ENCODE measurements at regions not wholly inside any gene's neighbourhood (a gene's known extent, or its start where the extent isn't known, plus 50 kb on each side); places are given as distances from the start of the nearest gene placed in this dataset.

GRCh38 chr12:92362785-92363184 lies 217.1 kb upstream of the BTG1 start (continued):
- TF ChIP-seq REST (IDR thresholded peaks at IDR 0.05; ENCODE audit: low read depth, low read length) = no peak
- no peak for TF ChIP-seq CHD2 (IDR thresholded peaks at IDR 0.05; ENCODE audit: low read length, partially characterized antibody)
- TF ChIP-seq USF1 (IDR thresholded peaks at IDR 0.05; ENCODE audit: borderline replicate concordance, low read depth) = no peak

GRCh38 chr12:92362126-92362525 lies 216.5 kb upstream of the BTG1 start:
- Histone ChIP-seq H3K9me3 (no peaks in the 10 kb centered on the region), H3K4me3 (ENCODE audit: low read depth in 2 of 2, low read length in 1 of 2) (no peak overlapping the region), H3K27ac (ENCODE audit: low read depth in 2 of 2, low read length in 1 of 2) (no peak overlapping the region; a peak in 1 of 4 replicates), H3K9ac (no peak overlapping the region), H3K4me2 (no peak overlapping the region), H4K20me1 (ENCODE audit: insufficient read depth) (no peaks in the 10 kb centered on the region), H3K27me3 (ENCODE audit: insufficient read depth) (no peaks in the 10 kb centered on the region), H3K4me1 (ENCODE audit: control insufficient read depth in 1 of 2, insufficient read depth in 2 of 2, low read depth in 1 of 2, low read length in 1 of 2) (peaks cover 0 to 19% of the 10 kb centered on the region in 2 experiments; a peak in 2 of 4 replicates), H2AFZ (ENCODE audit: low read depth) (no peak overlapping the region), H3F3A (replicated peaks; ENCODE audit: insufficient read depth) (no peaks in the 10 kb centered on the region), H3K79me2 (ENCODE audit: insufficient read depth) (no peaks in the 10 kb centered on the region), H3K36me3 (replicated peaks in 1 of 2; ENCODE audit: control insufficient read depth in 1 of 2, insufficient read depth in 2 of 2, low read length in 1 of 2) (no peaks in the 10 kb centered on the region), H3K9me2 (no peaks in the 10 kb centered on the region)
- DNase-seq = no peak
- CTCF ChIA-PET = interaction anchor here (1.8 kb wide), 1 partner anchor 218 kb away, joined by 7 read pairs; no protein-coding TSS in a partner anchor
- TF ChIP-seq RFX5 (IDR thresholded peaks at IDR 0.05; ENCODE audit: low read length) (no peak), FOXM1 (IDR thresholded peaks at IDR 0.05; ENCODE audit: low read depth) (no peak), FOSL2 (IDR thresholded peaks at IDR 0.05; ENCODE audit: borderline replicate concordance, low read depth) (no peak), TEAD4 (IDR thresholded peaks at IDR 0.05; ENCODE audit: borderline replicate concordance, insufficient read depth) (no peak), GABPA (IDR thresholded peaks at IDR 0.05; ENCODE audit: low read depth) (no peak), CHD2 (IDR thresholded peaks at IDR 0.05; ENCODE audit: low read length, partially characterized antibody) (no peak), EZH2phosphoT487 (IDR thresholded peaks at IDR 0.05; ENCODE audit: borderline replicate concordance, low read depth) (no peak), FOXJ3 (CRISPR knock-in tag; IDR thresholded peaks at IDR 0.05) (no peak), ELF1 (IDR thresholded peaks at IDR 0.05) (no peak), MXI1 (IDR thresholded peaks at IDR 0.05; ENCODE audit: low read depth, low read length) (no peak), MEF2A (IDR thresholded peaks at IDR 0.05; ENCODE audit: borderline replicate concordance, low read depth) (no peak)
- 75% methylated on average over 6 of the region's 6 CpGs for WGBS (ENCODE audit: low lambda C conversion rate)
- POLR2A ChIA-PET = interaction anchor here (0.6 to 3.6 kb wide), 2 partner anchors 217 to 817 kb away, joined by 4 to 19 read pairs; partner anchors contain the start of gene BTG1
